PC-3 (cell line): ENCODE measurements at regions not wholly inside any gene's neighbourhood (a gene's known extent, or its start where the extent isn't known, plus 50 kb on each side); places are given as distances from the start of the nearest gene placed in this dataset.

Experiments
- EZH2 ChIP-seq: fragments of 300-600 bp; sonication (generic); IDR thresholded peaks from one replicate; pipeline ENCODE4 v1.6.1; 2017; ENCODE audit warnings: antibody characterized with exemption, mild to moderate bottlenecking, low read length; ENCODE audit not compliant: unreplicated experiment
- TF ChIP-seq, protein P1 (sequence below): fragments of 300-600 bp; sonication (generic); conservative IDR thresholded peaks from 2 replicates; pipeline ENCODE4 v1.5.1; 2017; ENCODE audit warnings: antibody characterized with exemption, low read depth, mild to moderate bottlenecking, low read length

DNA sequence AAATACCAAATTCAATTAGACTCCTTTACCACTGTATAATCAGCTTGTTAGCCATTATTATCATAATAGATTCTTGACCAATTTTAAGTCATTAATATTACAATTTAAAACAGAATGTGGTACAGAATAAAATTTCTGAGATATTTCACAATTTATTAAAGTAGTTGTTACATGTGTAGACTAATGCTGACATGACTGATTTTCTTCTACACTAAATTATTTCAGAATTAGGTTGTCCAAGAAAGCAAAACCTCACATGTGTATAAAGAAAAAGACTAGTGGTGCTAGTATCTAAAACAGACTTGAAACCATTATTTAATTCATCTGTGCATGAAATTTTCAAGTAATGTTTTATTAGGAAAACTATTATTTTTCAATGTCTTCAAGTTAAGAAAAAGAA, 79.2 kb upstream of the COL3A1 start:
- TF ChIP-seq, protein P1, sequence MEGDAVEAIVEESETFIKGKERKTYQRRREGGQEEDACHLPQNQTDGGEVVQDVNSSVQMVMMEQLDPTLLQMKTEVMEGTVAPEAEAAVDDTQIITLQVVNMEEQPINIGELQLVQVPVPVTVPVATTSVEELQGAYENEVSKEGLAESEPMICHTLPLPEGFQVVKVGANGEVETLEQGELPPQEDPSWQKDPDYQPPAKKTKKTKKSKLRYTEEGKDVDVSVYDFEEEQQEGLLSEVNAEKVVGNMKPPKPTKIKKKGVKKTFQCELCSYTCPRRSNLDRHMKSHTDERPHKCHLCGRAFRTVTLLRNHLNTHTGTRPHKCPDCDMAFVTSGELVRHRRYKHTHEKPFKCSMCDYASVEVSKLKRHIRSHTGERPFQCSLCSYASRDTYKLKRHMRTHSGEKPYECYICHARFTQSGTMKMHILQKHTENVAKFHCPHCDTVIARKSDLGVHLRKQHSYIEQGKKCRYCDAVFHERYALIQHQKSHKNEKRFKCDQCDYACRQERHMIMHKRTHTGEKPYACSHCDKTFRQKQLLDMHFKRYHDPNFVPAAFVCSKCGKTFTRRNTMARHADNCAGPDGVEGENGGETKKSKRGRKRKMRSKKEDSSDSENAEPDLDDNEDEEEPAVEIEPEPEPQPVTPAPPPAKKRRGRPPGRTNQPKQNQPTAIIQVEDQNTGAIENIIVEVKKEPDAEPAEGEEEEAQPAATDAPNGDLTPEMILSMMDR = no peak
- TF ChIP-seq EZH2 = no peak
